Osteocyte (in vitro differentiated cells): ENCODE measurements at regions not wholly inside any gene's neighbourhood (a gene's known extent, or its start where the extent isn't known, plus 50 kb on each side); places are given as distances from the start of the nearest gene placed in this dataset.

Experiments
- DNase-seq: peaks from one replicate; pipeline ENCODE4 v3.0.0; 2021; ENCODE audit warnings: mixed read lengths; ENCODE audit not compliant: unreplicated experiment; ENCODE audit errors: extremely low spot score
- H3K27ac Mint-ChIP-seq: one replicate; pipeline ENCODE4 v1.8.0; 2021; ENCODE audit warnings: mild to moderate bottlenecking, mixed read lengths; ENCODE audit not compliant: unreplicated experiment
- H3K27me3 Mint-ChIP-seq: one replicate; pipeline ENCODE4 v1.8.0; 2021; ENCODE audit warnings: mixed read lengths; ENCODE audit not compliant: unreplicated experiment
- H3K36me3 Mint-ChIP-seq: one replicate; pipeline ENCODE4 v1.8.0; 2021; ENCODE audit warnings: mixed read lengths; ENCODE audit not compliant: unreplicated experiment
- H3K4me1 Mint-ChIP-seq: one replicate; pipeline ENCODE4 v1.8.0; 2021; ENCODE audit warnings: mixed read lengths; ENCODE audit not compliant: unreplicated experiment
- H3K4me3 Mint-ChIP-seq: one replicate; pipeline ENCODE4 v1.8.0; 2021; ENCODE audit warnings: mild to moderate bottlenecking, moderate library complexity, mixed read lengths; ENCODE audit not compliant: unreplicated experiment
- H3K9me3 Mint-ChIP-seq: one replicate; pipeline ENCODE4 v1.8.0; 2021; ENCODE audit warnings: mixed read lengths; ENCODE audit not compliant: unreplicated experiment
- CTCF ChIP-seq: fragments of 200-600 bp; sonication (generic); IDR thresholded peaks from 2 replicates; pipeline ENCODE4 v1.5.0; 2021; ENCODE audit warnings: antibody characterized with exemption, mild to moderate bottlenecking, moderate library complexity

GRCh38 chr4:63693321-63693720 is 715.9 kb downstream of the TECRL start:
- DNase-seq: no peak
- H3K4me3 Mint-ChIP-seq: no peak overlapping the region
- no peaks in the 10 kb centered on the region for H3K9me3 Mint-ChIP-seq
- H3K4me1 Mint-ChIP-seq: no peaks in the 10 kb centered on the region
- no peak for TF ChIP-seq CTCF
- no peaks in the 10 kb centered on the region for H3K36me3 Mint-ChIP-seq
- H3K27me3 Mint-ChIP-seq: peaks cover 2% of the 10 kb centered on the region
- H3K27ac Mint-ChIP-seq: no peak overlapping the region

GRCh38 chr4:63678358-63678931 is 730.8 kb downstream of the TECRL start:
- H3K4me3 Mint-ChIP-seq: no peak overlapping the region
- DNase-seq: no peak
- no peaks in the 10 kb centered on the region for H3K4me1 Mint-ChIP-seq
- no peaks in the 10 kb centered on the region for H3K36me3 Mint-ChIP-seq
- TF ChIP-seq CTCF: no peak
- H3K9me3 Mint-ChIP-seq: no peaks in the 10 kb centered on the region
- no peak overlapping the region for H3K27ac Mint-ChIP-seq
- no peaks in the 10 kb centered on the region for H3K27me3 Mint-ChIP-seq

DNA sequence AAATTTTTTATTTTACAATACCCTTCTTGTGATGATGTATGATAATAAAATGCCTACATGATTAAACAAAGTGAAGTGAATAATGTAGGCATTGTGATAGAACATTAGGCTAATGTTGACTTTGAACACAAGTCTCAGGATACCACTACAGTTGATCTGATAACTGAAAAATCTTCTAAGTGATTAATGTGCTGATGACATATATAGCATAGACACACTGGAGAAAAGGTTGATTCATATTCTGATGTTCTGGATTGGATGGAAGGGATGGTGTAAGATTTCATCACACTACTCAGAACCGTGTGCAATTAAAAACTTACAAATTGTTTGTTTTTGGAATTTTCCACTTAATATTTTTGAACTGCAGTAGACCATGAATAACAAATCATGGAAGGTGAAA is 738.5 kb downstream of the TECRL start:
- no peaks in the 10 kb centered on the region for H3K36me3 Mint-ChIP-seq
- no peak for TF ChIP-seq CTCF
- H3K9me3 Mint-ChIP-seq: peaks cover 19% of the 10 kb centered on the region
- no peak overlapping the region for H3K4me3 Mint-ChIP-seq
- H3K4me1 Mint-ChIP-seq: no peaks in the 10 kb centered on the region
- DNase-seq: no peak
- no peak overlapping the region for H3K27ac Mint-ChIP-seq
- no peaks in the 10 kb centered on the region for H3K27me3 Mint-ChIP-seq

GRCh38 chr4:63663870-63664269 is 745.4 kb downstream of the TECRL start:
- no peaks in the 10 kb centered on the region for H3K4me1 Mint-ChIP-seq
- DNase-seq: no peak
- H3K27me3 Mint-ChIP-seq: peaks cover 2% of the 10 kb centered on the region
- peaks cover 20% of the 10 kb centered on the region for H3K9me3 Mint-ChIP-seq
- no peak for TF ChIP-seq CTCF
- no peaks in the 10 kb centered on the region for H3K36me3 Mint-ChIP-seq
- H3K27ac Mint-ChIP-seq: no peak overlapping the region
- no peak overlapping the region for H3K4me3 Mint-ChIP-seq

- no peaks in the 10 kb centered on the region for H3K27me3 Mint-ChIP-seq
- DNase-seq: no peak
- H3K4me1 Mint-ChIP-seq: no peaks in the 10 kb centered on the region
- H3K27ac Mint-ChIP-seq: no peak overlapping the region
- no peaks in the 10 kb centered on the region for H3K9me3 Mint-ChIP-seq
- H3K36me3 Mint-ChIP-seq: no peaks in the 10 kb centered on the region
- TF ChIP-seq CTCF: no peak
- no peak overlapping the region for H3K4me3 Mint-ChIP-seq
Measured at GRCh38 chr4:63644396-63644795, 764.9 kb downstream of the TECRL start.
